ENCODE measurements at regions not wholly inside any gene's neighbourhood (a gene's known extent, or its start where the extent isn't known, plus 50 kb on each side); places are given as distances from the start of the nearest gene placed in this dataset.

GRCh38 chr14:103260629-103261124, 73.4 kb upstream of the EIF5 start:
- peak; percentile 63 to 73 for DNase-seq (ENCODE audit: low read depth in 2 of 2)
- H3K4me3 ChIP-seq (replicated peaks in 1 of 2; ENCODE audit: low read depth in 2 of 2, low read length in 2 of 2) = peak overlapping the region; percentile 19 to 61
- no peak for TF ChIP-seq CTCF (IDR thresholded peaks at IDR 0.05; ENCODE audit: low read depth, low read length)

DNA sequence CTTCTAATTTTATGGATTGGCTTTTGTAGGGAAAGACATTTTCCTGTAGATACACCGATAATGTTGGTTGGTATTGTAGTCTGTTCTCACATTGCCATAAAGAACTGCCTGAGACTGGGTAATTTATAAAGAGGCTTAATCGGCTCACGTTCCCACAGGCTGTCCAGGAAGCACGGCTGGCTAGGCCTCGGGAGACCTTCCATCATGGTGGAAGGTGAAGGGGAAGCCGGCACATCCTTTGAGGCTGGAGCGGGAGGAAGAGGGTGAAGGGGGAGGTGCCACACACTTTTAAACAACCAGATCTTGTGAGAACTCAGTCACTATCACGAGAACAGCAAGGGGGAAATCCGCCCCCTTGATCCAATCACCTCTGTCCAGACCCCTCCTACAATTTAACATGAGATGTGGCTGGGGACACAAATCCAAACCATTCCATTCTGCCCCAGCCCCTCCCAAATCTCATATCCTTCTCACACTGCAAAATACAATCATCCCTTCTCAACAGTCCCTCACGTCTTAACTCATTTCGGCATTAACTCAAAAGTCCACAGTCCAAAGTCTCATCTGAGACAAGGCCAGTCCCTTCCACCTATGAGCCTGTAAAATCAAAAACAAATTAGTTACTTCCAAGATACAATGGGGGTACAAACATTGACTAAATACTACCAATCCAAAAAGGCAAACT, 66.7 kb upstream of the EIF5 start:
- no peak for DNase-seq (ENCODE audit: low read depth in 2 of 2)
- no peak overlapping the region for H3K4me3 ChIP-seq (replicated peaks in 1 of 2; ENCODE audit: low read depth in 2 of 2, low read length in 2 of 2)
- TF ChIP-seq CTCF (IDR thresholded peaks at IDR 0.05; ENCODE audit: low read depth, low read length) = no peak

GRCh38 chr14:103271189-103271588, 62.8 kb upstream of the EIF5 start:
- no peak overlapping the region for H3K4me3 ChIP-seq (replicated peaks in 1 of 2; ENCODE audit: low read depth in 2 of 2, low read length in 2 of 2)
- no peak for DNase-seq (ENCODE audit: low read depth in 2 of 2)
- no peak for TF ChIP-seq CTCF (IDR thresholded peaks at IDR 0.05; ENCODE audit: low read depth, low read length)

DNA sequence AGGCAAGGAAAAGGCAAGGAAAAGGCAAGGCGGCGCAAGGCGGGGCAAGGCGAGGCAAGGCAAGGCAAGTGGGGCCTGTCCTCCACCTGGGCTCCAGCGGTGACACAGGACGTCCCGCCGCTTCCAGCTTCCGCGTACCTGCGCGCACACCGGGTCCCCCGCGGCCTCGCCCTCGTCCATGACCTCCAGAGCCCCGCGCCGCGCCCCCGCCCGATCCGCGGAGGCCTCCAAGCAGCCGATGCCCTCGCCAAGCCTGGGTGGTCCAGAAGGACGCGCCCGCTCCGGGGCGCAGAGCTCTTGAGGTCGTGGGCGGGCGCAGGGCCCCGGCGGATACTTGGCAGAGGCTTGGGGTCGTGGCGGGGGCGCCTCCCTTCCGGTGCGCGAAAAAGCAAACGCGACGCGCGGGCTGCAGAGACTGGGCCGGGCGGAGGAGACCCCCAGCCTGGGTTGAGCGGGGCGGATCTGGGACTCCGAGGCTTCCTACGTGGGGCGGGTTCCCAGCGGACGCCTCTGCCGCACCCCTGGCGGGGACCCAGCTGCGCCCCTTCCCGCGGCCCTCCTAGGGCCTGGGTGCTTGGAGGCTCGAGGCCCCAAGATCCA, 60.8 kb upstream of the EIF5 start:
- no peak for TF ChIP-seq CTCF (IDR thresholded peaks at IDR 0.05; ENCODE audit: low read depth, low read length)
- H3K4me3 ChIP-seq (replicated peaks in 1 of 2; ENCODE audit: low read depth in 2 of 2, low read length in 2 of 2) = peak overlapping the region in 1 of 2 donors; percentile 5
- no peak for DNase-seq (ENCODE audit: low read depth in 2 of 2)

DNA sequence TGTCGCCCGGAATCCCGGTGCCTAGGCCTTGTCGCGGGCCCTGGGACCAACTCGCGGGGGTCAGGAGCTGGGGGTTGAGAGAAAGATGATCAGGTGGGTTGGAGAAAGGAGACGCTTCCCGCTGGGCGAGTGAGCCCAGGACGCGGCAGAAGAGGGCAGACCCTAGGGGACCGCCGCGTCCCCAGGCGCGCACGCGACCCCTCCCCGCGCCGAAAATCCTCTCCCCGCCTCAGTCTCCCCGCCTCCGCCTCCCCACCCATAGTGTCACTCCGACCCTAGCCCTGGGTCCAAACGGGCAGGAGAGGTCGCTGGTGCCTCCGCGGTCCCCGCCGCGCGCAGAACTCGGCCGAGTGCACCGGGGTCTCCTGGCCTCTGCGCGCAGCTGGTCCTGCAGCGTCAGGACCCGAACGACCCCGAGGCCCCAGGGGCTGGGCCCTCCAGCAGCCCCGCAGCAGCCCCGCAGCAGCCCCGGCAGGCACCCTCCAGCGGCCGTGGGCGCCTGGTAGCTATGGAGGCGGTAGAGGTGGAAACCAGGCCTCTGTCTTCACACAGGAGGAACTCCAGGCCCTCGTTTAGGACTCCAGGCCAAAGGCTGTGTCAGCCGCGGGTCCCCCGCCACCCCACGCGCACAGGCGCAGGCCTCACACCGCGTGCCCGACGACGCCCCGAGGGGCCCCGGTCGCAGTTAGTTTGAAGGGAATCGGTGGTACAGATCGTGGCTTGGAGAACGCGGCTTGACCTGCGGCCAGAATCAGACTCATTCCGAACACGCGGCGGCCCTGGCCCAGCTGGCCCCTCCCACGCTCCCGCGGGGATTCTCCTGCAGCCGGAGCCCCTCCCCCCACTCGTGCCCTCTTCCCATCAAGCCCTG, 60.1 kb upstream of the EIF5 start:
- no peak overlapping the region for H3K4me3 ChIP-seq (replicated peaks in 1 of 2; ENCODE audit: low read depth in 2 of 2, low read length in 2 of 2)
- no peak for DNase-seq (ENCODE audit: low read depth in 2 of 2)
- TF ChIP-seq CTCF (IDR thresholded peaks at IDR 0.05; ENCODE audit: low read depth, low read length) = no peak

DNA sequence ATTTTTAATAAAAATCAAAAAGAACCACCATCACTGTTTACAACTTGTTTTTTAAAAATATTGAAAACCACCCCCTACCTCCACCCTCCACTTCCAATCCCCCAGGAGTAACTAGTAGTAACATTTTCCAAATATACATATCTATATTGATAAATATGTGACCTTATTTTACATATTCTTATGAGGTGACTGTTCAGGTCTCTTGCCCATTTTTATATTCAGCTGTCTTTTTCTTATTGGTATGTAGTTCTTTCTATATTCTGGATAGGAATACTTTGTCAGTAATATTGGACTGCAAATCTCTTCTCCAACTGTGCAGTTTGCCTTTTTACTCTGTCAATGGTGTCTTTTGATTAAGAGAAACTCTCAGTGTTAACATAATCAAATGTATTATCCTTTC, 59.0 kb upstream of the EIF5 start:
- DNase-seq (ENCODE audit: low read depth in 2 of 2) = no peak
- H3K4me3 ChIP-seq (replicated peaks in 1 of 2; ENCODE audit: low read depth in 2 of 2, low read length in 2 of 2) = no peak overlapping the region
- TF ChIP-seq CTCF (IDR thresholded peaks at IDR 0.05; ENCODE audit: low read depth, low read length) = no peak
